Caco-2 (cell line): ENCODE measurements at regions not wholly inside any gene's neighbourhood (a gene's known extent, or its start where the extent isn't known, plus 50 kb on each side); places are given as distances from the start of the nearest gene placed in this dataset.

Source experiments
- BruUV-seq: library from RNA; stranded (reverse); fragments of 400-500 nt; replicated peaks from 2 replicates; lab custom pipeline; 2021; lab: Mats Ljungman, UMichigan
- CTCF ChIA-PET: fragments of 300-600 bp; sonication (Branson Sonifier 250); formaldehyde crosslinking; loops from one replicate; lab custom pipeline; 2022; ENCODE audit warnings: antibody characterized with exemption; lab: Charles Lee
- POLR2A ChIA-PET: fragments of 300-600 bp; sonication (Branson Sonifier 250); formaldehyde crosslinking; loops from one replicate; lab custom pipeline; 2022; ENCODE audit warnings: antibody characterized with exemption; lab: Charles Lee
- DNase-seq, 2 experiments: peaks; one replicate each; pipeline versions ENCODE4 v3.0.0 to v3.0.0-alpha.2; 2020 to 2022
- H3K27me3 ChIP-seq: replicated peaks from 2 replicates; pipeline ENCODE4 v1.6.0; 2011; ENCODE audit warnings: low read length; ENCODE audit not compliant: control insufficient read depth, insufficient read depth
- H3K36me3 ChIP-seq: 2 replicates; pipeline ENCODE4 v1.5.1; 2011; ENCODE audit warnings: low read length; ENCODE audit not compliant: control insufficient read depth, insufficient read depth
- H3K4me1 ChIP-seq: fragments of 250-450 bp; sonication (Bioruptor Pico); 2 replicates; pipeline ENCODE4 v1.5.1; 2020; ENCODE audit warnings: mild to moderate bottlenecking
- H3K4me3 ChIP-seq: 2 replicates; pipeline ENCODE4 v1.5.1; 2011; ENCODE audit warnings: low read depth, mild to moderate bottlenecking, control low read depth, low read length
- H3K9me3 ChIP-seq: fragments of 250-450 bp; sonication (Bioruptor Pico); 2 replicates; pipeline ENCODE4 v1.5.1; 2020; ENCODE audit warnings: mild to moderate bottlenecking, moderate library complexity
- H3K27ac Mint-ChIP-seq: one replicate; pipeline ENCODE4 v1.8.0; 2022; ENCODE audit warnings: mixed read lengths; ENCODE audit not compliant: unreplicated experiment
- H3K27me3 Mint-ChIP-seq: one replicate; pipeline ENCODE4 v1.8.0; 2022; ENCODE audit warnings: mixed read lengths; ENCODE audit not compliant: insufficient read depth, unreplicated experiment
- H3K36me3 Mint-ChIP-seq: one replicate; pipeline ENCODE4 v1.8.0; 2022; ENCODE audit warnings: mild to moderate bottlenecking, mixed read lengths; ENCODE audit not compliant: insufficient read depth, unreplicated experiment
- H3K4me1 Mint-ChIP-seq: one replicate; pipeline ENCODE4 v1.8.0; 2022; ENCODE audit warnings: low read depth, mixed read lengths; ENCODE audit not compliant: unreplicated experiment
- H3K4me3 Mint-ChIP-seq: one replicate; pipeline ENCODE4 v1.8.0; 2022; ENCODE audit warnings: mild to moderate bottlenecking, moderate library complexity, mixed read lengths; ENCODE audit not compliant: unreplicated experiment
- H3K9me3 Mint-ChIP-seq: one replicate; pipeline ENCODE4 v1.8.0; 2022; ENCODE audit warnings: mixed read lengths; ENCODE audit not compliant: unreplicated experiment
- intact Hi-C: fragments of 100-400 bp; cut with micrococcal nuclease; formaldehyde crosslinking; loops from one replicate; pipeline ENCODE4 v1.10.0; 2022; ENCODE audit not compliant: unreplicated experiment
- TF ChIP-seq, protein P1 (sequence below), 2 experiments: fragments of 200-600 bp in 1 of 2; IDR thresholded peaks; 1 replicate in 1 of 2; 2 replicates in 1 of 2; pipeline versions ENCODE4 v1.5.1 to v1.8.0; 2011 to 2022; ENCODE audit warnings: antibody characterized with exemption in 1 of 2, control low read depth in 1 of 2, inconsistent platforms in 1 of 2, low read depth in 1 of 2, low read length in 1 of 2, mild to moderate bottlenecking in 1 of 2, moderate library complexity in 1 of 2; ENCODE audit not compliant: insufficient read depth in 1 of 2, severe bottlenecking in 1 of 2, unreplicated experiment in 1 of 2

DNA sequence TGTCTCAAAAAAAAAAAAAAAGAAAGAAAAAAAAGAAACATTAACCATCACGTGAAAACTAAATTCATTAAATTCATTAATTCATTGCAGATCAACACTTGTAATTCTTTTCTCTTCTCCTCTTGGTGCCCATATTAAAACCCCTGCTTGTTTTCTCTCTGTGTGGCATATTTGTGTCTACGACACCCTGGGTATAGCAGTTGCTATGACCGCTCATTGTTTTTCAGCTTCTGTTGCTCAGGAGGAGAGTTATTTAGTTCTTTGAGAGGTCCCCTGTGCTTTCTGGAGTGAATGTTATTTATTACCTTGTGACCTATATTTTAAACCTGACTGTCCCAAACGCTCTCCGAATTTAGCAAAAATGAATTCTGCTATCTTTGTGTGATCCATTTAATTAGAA lies 62.3 kb upstream of the CLMP start:
- Histone ChIP-seq H3K9me3 (peaks cover 19% of the 10 kb centered on the region), H3K27me3 (no peaks in the 10 kb centered on the region), H3K4me1 (peaks cover 6% of the 10 kb centered on the region; the same call in 1 of the 2 replicates), H3K36me3 (no peaks in the 10 kb centered on the region), H3K4me3 (no peak overlapping the region)
- intact Hi-C loops: no loop called here
- no peaks in the 10 kb centered on the region for H3K4me1 Mint-ChIP-seq
- H3K9me3 Mint-ChIP-seq: peaks cover 15% of the 10 kb centered on the region
- no peaks in the 10 kb centered on the region for H3K36me3 Mint-ChIP-seq
- no peak overlapping the region for H3K27ac Mint-ChIP-seq
- TF ChIP-seq, protein P1, sequence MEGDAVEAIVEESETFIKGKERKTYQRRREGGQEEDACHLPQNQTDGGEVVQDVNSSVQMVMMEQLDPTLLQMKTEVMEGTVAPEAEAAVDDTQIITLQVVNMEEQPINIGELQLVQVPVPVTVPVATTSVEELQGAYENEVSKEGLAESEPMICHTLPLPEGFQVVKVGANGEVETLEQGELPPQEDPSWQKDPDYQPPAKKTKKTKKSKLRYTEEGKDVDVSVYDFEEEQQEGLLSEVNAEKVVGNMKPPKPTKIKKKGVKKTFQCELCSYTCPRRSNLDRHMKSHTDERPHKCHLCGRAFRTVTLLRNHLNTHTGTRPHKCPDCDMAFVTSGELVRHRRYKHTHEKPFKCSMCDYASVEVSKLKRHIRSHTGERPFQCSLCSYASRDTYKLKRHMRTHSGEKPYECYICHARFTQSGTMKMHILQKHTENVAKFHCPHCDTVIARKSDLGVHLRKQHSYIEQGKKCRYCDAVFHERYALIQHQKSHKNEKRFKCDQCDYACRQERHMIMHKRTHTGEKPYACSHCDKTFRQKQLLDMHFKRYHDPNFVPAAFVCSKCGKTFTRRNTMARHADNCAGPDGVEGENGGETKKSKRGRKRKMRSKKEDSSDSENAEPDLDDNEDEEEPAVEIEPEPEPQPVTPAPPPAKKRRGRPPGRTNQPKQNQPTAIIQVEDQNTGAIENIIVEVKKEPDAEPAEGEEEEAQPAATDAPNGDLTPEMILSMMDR (IDR thresholded peaks at IDR 0.05; ENCODE audit: insufficient read depth in 1 of 2, low read depth in 1 of 2, low read length in 1 of 2, severe bottlenecking in 1 of 2, unreplicated experiment in 1 of 2): no peak
- ChIA-PET POLR2A (no interaction called here), CTCF (interaction anchor here (1.0 to 2.7 kb wide), 2 partner anchors 10 to 203 kb away, joined by 3 to 7 read pairs; no protein-coding TSS in a partner anchor)
- BruUV-seq: no TSS peak
- DNase-seq: no peak
- H3K27me3 Mint-ChIP-seq: peaks cover under 1% of the 10 kb centered on the region
- H3K4me3 Mint-ChIP-seq: no peak overlapping the region

DNA sequence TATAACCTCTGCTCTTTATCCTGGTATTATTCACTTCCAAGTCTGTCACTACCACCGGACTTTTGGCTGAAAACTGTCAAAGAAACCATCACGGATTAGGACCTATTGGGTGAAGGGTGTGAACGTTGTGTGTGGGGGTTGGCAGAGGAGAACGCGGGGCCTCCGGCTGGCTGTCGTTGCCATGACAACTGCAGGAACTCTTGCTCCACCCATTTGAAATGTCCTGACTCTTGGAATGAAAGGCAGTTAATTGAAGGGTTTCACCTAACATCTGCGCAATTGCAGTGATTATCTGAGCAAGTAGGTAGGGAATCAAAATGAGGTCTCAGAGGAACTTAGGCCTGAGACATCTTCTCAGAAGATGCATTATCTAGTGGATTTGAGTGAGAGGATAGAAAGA lies 60.9 kb upstream of the CLMP start:
- H3K9me3 ChIP-seq: peaks cover 19% of the 10 kb centered on the region
- CTCF ChIA-PET: no interaction called here
- H3K4me3 ChIP-seq: no peak overlapping the region
- H3K36me3 Mint-ChIP-seq: no peaks in the 10 kb centered on the region
- H3K27me3 Mint-ChIP-seq: peaks cover 2% of the 10 kb centered on the region
- peaks cover 2% of the 10 kb centered on the region; the same call in 1 of the 2 replicates for H3K4me1 ChIP-seq
- BruUV-seq: no TSS peak
- peaks cover 15% of the 10 kb centered on the region for H3K9me3 Mint-ChIP-seq
- TF ChIP-seq, protein P1 (IDR thresholded peaks at IDR 0.05; ENCODE audit: insufficient read depth in 1 of 2, low read depth in 1 of 2, low read length in 1 of 2, severe bottlenecking in 1 of 2, unreplicated experiment in 1 of 2): no peak
- H3K36me3 ChIP-seq: no peaks in the 10 kb centered on the region
- H3K27ac Mint-ChIP-seq: no peak overlapping the region
- intact Hi-C loops: no loop called here
- POLR2A ChIA-PET: no interaction called here
- DNase-seq: no peak
- H3K4me1 Mint-ChIP-seq: no peaks in the 10 kb centered on the region
- H3K27me3 ChIP-seq: no peaks in the 10 kb centered on the region
- H3K4me3 Mint-ChIP-seq: no peak overlapping the region

DNA sequence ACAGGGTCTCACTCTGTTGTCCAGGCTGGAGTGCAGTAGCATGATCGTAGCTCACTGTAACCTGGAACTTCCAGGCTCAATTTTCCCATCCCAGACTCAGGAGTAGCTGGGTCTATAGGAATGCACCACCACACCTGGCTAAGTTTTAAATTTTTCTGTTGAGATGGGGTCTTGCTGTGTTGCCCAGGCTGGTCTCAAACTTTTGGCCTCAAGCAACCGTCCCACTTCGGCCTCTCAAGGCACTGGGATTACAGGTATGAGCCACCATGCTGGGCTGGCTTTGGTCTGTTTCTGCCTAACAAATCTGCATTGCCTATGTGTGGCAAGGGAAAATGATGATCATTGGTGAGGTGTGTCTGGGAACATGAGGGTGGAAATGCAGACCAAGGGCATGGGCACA lies 59.3 kb upstream of the CLMP start:
- ChIA-PET POLR2A (no interaction called here), CTCF (interaction anchor here (1.8 kb wide), 1 partner anchor 151 kb away, joined by 6 read pairs; no protein-coding TSS in a partner anchor)
- Mint-ChIP-seq H3K27ac (no peak overlapping the region), H3K36me3 (no peaks in the 10 kb centered on the region), H3K9me3 (peaks cover 7% of the 10 kb centered on the region), H3K4me1 (no peaks in the 10 kb centered on the region), H3K4me3 (no peak overlapping the region), H3K27me3 (peaks cover 9% of the 10 kb centered on the region)
- H3K36me3 ChIP-seq: no peaks in the 10 kb centered on the region
- no peaks in the 10 kb centered on the region for H3K27me3 ChIP-seq
- intact Hi-C loops: no loop called here
- peaks cover 15% of the 10 kb centered on the region for H3K9me3 ChIP-seq
- no peak for DNase-seq
- BruUV-seq: no TSS peak
- no peak overlapping the region for H3K4me3 ChIP-seq
- TF ChIP-seq, protein P1 (IDR thresholded peaks at IDR 0.05; ENCODE audit: insufficient read depth in 1 of 2, low read depth in 1 of 2, low read length in 1 of 2, severe bottlenecking in 1 of 2, unreplicated experiment in 1 of 2): no peak
- H3K4me1 ChIP-seq: no peaks in the 10 kb centered on the region
